ENCODE measurements at regions not wholly inside any gene's neighbourhood (a gene's known extent, or its start where the extent isn't known, plus 50 kb on each side); places are given as distances from the start of the nearest gene placed in this dataset.

DNA sequence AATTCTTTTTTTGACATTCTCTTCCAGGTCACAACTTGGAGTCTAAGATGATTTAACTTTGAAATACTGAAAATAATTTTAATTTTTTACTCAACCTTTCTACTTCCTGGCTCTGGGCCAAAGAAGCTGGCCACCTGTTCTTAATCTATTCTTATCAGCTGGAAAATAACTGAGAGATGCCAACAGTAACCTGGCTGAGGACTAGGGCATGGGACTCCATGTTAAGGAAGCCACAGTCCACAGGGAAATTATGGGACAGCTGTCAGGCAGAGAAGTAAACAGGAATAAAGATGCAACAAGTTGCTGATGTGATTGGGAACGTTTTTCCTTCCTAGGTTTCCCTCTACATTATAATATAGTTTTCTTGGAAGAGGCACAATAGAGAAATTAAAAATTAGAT is 84.7 kb upstream of the CPNE4 start:
- no peak for TF ChIP-seq EZH2 (IDR thresholded peaks at IDR 0.05; ENCODE audit: insufficient read depth, poor library complexity, severe bottlenecking)
- TF ChIP-seq EZH2phosphoT487 (IDR thresholded peaks at IDR 0.05; ENCODE audit: insufficient read depth, low read depth), result no peak

Data from GM23248 (cell line).